ENCODE measurements at regions not wholly inside any gene's neighbourhood (a gene's known extent, or its start where the extent isn't known, plus 50 kb on each side); places are given as distances from the start of the nearest gene placed in this dataset.

DNA sequence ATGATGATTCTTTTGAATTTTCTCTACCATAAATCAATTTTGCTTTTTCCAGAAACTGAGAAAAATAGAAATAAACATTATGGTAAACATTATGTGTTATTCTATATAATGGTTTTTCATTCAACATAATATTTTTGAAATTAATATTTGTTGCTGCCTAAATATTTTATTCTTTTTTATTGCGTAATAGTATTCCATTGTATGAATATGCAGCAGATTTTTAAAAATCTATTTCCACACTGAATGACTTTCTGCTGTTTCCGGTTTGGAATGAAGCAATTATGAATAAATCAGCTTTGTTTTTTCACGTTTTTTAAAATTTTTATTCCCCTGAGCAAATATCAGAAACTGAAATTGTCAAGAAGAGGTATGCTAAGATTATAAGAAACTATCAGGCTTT, 335.2 kb upstream of the KCND2 start:
- Histone ChIP-seq H3K27ac (ENCODE audit: low read length) (no peak overlapping the region), H3K9ac (ENCODE audit: low read length) (no peak overlapping the region), H3K9me3 (ENCODE audit: low read length) (no peaks in the 10 kb centered on the region), H3F3A (ENCODE audit: insufficient read depth, low read length, poor library complexity, severe bottlenecking) (no peaks in the 10 kb centered on the region), H3K36me3 (ENCODE audit: insufficient read depth, low read length) (no peaks in the 10 kb centered on the region), H2AFZ (ENCODE audit: low read depth, low read length) (no peak overlapping the region), H3K79me2 (replicated peaks; ENCODE audit: insufficient read depth, low read length) (no peaks in the 10 kb centered on the region), H3K4me2 (ENCODE audit: low read length) (no peak overlapping the region), H3K9me2 (ENCODE audit: insufficient read depth, low read length) (no peaks in the 10 kb centered on the region), H4K20me1 (ENCODE audit: insufficient read depth) (no peaks in the 10 kb centered on the region), H3K4me3 (ENCODE audit: low read length) (no peak overlapping the region), H3K27me3 (ENCODE audit: insufficient read depth, low read depth, low read length) (no peaks in the 10 kb centered on the region)
- TF ChIP-seq EP300 (conservative IDR thresholded peaks at IDR 0.05; ENCODE audit: poor library complexity, severe bottlenecking) (no peak), TAF1 (IDR thresholded peaks at IDR 0.05; ENCODE audit: low read depth) (no peak), EZH2 (IDR thresholded peaks at IDR 0.05; ENCODE audit: borderline replicate concordance, insufficient read depth, low read length, poor library complexity, severe bottlenecking) (no peak), MXI1 (conservative IDR thresholded peaks at IDR 0.05; ENCODE audit: poor library complexity, severe bottlenecking) (no peak)

DNA sequence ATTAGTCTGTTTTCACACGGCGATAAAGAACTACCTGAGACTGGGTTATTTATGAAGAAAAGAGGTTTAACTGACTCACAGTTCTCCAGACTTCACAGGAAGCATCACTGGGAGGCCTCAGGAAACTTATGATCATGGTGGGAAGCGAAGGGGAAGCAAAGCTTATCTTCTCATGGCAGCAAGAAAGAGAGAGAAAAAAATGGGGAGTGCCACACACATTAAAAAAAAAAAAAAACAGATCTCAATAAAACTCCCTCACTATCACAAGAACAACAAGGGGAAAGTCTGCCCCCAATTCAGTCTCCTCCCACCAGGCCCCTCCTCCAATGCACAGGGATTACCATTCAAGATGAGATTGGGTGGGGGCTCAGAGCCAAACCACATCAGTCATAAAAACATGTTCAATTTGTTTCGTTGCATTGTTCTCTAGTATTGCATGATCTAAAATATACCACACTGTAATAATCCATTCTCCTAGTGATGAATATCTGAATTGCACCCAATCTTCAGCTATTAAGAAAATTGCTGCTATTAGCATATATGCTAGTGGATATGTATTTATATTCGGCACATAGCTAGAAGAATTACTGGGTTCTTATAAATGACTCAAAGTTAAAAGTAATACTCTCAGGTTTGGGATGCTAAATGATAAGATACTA, 328.9 kb upstream of the KCND2 start:
- Histone ChIP-seq H3K9me3 (ENCODE audit: low read length) (no peaks in the 10 kb centered on the region), H3K9me2 (ENCODE audit: insufficient read depth, low read length) (no peaks in the 10 kb centered on the region), H3K4me3 (ENCODE audit: low read length) (no peak overlapping the region), H3K4me2 (ENCODE audit: low read length) (no peak overlapping the region), H3K9ac (ENCODE audit: low read length) (no peak overlapping the region), H3K36me3 (ENCODE audit: insufficient read depth, low read length) (no peaks in the 10 kb centered on the region), H3K79me2 (replicated peaks; ENCODE audit: insufficient read depth, low read length) (no peaks in the 10 kb centered on the region), H2AFZ (ENCODE audit: low read depth, low read length) (no peak overlapping the region), H3K27ac (ENCODE audit: low read length) (no peak overlapping the region), H3K27me3 (ENCODE audit: insufficient read depth, low read depth, low read length) (no peaks in the 10 kb centered on the region), H4K20me1 (ENCODE audit: insufficient read depth) (no peaks in the 10 kb centered on the region), H3F3A (ENCODE audit: insufficient read depth, low read length, poor library complexity, severe bottlenecking) (no peaks in the 10 kb centered on the region)
- TF ChIP-seq EZH2 (IDR thresholded peaks at IDR 0.05; ENCODE audit: borderline replicate concordance, insufficient read depth, low read length, poor library complexity, severe bottlenecking) (no peak), POLR2AphosphoS5 (IDR thresholded peaks at IDR 0.05) (no peak), MXI1 (conservative IDR thresholded peaks at IDR 0.05; ENCODE audit: poor library complexity, severe bottlenecking) (no peak), EP300 (conservative IDR thresholded peaks at IDR 0.05; ENCODE audit: poor library complexity, severe bottlenecking) (no peak), TAF1 (IDR thresholded peaks at IDR 0.05; ENCODE audit: low read depth) (no peak), RAD21 (conservative IDR thresholded peaks at IDR 0.05) (no peak), SMC3 (conservative IDR thresholded peaks at IDR 0.05; ENCODE audit: poor library complexity) (no peak)
- TF ChIP-seq, protein P1, sequence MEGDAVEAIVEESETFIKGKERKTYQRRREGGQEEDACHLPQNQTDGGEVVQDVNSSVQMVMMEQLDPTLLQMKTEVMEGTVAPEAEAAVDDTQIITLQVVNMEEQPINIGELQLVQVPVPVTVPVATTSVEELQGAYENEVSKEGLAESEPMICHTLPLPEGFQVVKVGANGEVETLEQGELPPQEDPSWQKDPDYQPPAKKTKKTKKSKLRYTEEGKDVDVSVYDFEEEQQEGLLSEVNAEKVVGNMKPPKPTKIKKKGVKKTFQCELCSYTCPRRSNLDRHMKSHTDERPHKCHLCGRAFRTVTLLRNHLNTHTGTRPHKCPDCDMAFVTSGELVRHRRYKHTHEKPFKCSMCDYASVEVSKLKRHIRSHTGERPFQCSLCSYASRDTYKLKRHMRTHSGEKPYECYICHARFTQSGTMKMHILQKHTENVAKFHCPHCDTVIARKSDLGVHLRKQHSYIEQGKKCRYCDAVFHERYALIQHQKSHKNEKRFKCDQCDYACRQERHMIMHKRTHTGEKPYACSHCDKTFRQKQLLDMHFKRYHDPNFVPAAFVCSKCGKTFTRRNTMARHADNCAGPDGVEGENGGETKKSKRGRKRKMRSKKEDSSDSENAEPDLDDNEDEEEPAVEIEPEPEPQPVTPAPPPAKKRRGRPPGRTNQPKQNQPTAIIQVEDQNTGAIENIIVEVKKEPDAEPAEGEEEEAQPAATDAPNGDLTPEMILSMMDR (IDR thresholded peaks at IDR 0.05; ENCODE audit: poor library complexity, severe bottlenecking) = no peak
- TF ChIP-seq, protein P2, sequence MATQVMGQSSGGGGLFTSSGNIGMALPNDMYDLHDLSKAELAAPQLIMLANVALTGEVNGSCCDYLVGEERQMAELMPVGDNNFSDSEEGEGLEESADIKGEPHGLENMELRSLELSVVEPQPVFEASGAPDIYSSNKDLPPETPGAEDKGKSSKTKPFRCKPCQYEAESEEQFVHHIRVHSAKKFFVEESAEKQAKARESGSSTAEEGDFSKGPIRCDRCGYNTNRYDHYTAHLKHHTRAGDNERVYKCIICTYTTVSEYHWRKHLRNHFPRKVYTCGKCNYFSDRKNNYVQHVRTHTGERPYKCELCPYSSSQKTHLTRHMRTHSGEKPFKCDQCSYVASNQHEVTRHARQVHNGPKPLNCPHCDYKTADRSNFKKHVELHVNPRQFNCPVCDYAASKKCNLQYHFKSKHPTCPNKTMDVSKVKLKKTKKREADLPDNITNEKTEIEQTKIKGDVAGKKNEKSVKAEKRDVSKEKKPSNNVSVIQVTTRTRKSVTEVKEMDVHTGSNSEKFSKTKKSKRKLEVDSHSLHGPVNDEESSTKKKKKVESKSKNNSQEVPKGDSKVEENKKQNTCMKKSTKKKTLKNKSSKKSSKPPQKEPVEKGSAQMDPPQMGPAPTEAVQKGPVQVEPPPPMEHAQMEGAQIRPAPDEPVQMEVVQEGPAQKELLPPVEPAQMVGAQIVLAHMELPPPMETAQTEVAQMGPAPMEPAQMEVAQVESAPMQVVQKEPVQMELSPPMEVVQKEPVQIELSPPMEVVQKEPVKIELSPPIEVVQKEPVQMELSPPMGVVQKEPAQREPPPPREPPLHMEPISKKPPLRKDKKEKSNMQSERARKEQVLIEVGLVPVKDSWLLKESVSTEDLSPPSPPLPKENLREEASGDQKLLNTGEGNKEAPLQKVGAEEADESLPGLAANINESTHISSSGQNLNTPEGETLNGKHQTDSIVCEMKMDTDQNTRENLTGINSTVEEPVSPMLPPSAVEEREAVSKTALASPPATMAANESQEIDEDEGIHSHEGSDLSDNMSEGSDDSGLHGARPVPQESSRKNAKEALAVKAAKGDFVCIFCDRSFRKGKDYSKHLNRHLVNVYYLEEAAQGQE (IDR thresholded peaks at IDR 0.05; ENCODE audit: borderline replicate concordance) = no peak

Measured in neural cell (in vitro differentiated cells).